ENCODE measurements at regions not wholly inside any gene's neighbourhood (a gene's known extent, or its start where the extent isn't known, plus 50 kb on each side); places are given as distances from the start of the nearest gene placed in this dataset.

- TF ChIP-seq CTCF (IDR thresholded peaks at IDR 0.05): no peak
- no peak for TF ChIP-seq RCOR1 (IDR thresholded peaks at IDR 0.05; ENCODE audit: low read depth, low read length)
- TF ChIP-seq CEBPB (IDR thresholded peaks at IDR 0.05): no peak
- no peak for TF ChIP-seq EP300 (IDR thresholded peaks at IDR 0.05)
- no peak for TF ChIP-seq POLR2A (IDR thresholded peaks at IDR 0.05; ENCODE audit: low read length)
- TF ChIP-seq, protein P1, sequence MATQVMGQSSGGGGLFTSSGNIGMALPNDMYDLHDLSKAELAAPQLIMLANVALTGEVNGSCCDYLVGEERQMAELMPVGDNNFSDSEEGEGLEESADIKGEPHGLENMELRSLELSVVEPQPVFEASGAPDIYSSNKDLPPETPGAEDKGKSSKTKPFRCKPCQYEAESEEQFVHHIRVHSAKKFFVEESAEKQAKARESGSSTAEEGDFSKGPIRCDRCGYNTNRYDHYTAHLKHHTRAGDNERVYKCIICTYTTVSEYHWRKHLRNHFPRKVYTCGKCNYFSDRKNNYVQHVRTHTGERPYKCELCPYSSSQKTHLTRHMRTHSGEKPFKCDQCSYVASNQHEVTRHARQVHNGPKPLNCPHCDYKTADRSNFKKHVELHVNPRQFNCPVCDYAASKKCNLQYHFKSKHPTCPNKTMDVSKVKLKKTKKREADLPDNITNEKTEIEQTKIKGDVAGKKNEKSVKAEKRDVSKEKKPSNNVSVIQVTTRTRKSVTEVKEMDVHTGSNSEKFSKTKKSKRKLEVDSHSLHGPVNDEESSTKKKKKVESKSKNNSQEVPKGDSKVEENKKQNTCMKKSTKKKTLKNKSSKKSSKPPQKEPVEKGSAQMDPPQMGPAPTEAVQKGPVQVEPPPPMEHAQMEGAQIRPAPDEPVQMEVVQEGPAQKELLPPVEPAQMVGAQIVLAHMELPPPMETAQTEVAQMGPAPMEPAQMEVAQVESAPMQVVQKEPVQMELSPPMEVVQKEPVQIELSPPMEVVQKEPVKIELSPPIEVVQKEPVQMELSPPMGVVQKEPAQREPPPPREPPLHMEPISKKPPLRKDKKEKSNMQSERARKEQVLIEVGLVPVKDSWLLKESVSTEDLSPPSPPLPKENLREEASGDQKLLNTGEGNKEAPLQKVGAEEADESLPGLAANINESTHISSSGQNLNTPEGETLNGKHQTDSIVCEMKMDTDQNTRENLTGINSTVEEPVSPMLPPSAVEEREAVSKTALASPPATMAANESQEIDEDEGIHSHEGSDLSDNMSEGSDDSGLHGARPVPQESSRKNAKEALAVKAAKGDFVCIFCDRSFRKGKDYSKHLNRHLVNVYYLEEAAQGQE (IDR thresholded peaks at IDR 0.05): no peak
Measured at GRCh38 chr2:118310681-118311429, 222.6 kb downstream of the INSIG2 start.
